GM21529 (cell line): ENCODE measurements at regions not wholly inside any gene's neighbourhood (a gene's known extent, or its start where the extent isn't known, plus 50 kb on each side); places are given as distances from the start of the nearest gene placed in this dataset.

Experiments used
- ATAC-seq: cut with Tn5 transposase; IDR thresholded peaks from one replicate; pipeline ENCODE4 v1.9.1; 2021; ENCODE audit not compliant: unreplicated experiment

- ATAC-seq = no peak
Observed at GRCh38 chr18:78571831-78572347, 407.7 kb upstream of the SALL3 start.

GRCh38 chr18:78573773-78574172 lies 405.8 kb upstream of the SALL3 start:
- ATAC-seq = no peak

- no peak for ATAC-seq
Observed at GRCh38 chr18:78576967-78577366, 402.7 kb upstream of the SALL3 start.

- ATAC-seq = no peak
Observed at GRCh38 chr18:78579449-78579848, 400.2 kb upstream of the SALL3 start.

- ATAC-seq = no peak
Observed at GRCh38 chr18:78579854-78580577, 399.6 kb upstream of the SALL3 start.

GRCh38 chr18:78580835-78581339 lies 398.7 kb upstream of the SALL3 start:
- ATAC-seq = no peak

- no peak for ATAC-seq
Observed at GRCh38 chr18:78582181-78582709, 397.4 kb upstream of the SALL3 start.

GRCh38 chr18:78582898-78583738 lies 396.5 kb upstream of the SALL3 start:
- ATAC-seq = no peak

GRCh38 chr18:78583739-78584458 lies 395.7 kb upstream of the SALL3 start:
- no peak for ATAC-seq

- no peak for ATAC-seq
Observed at GRCh38 chr18:78584459-78585022, 395.1 kb upstream of the SALL3 start.

GRCh38 chr18:78586586-78586985 lies 393.0 kb upstream of the SALL3 start:
- no peak for ATAC-seq

- ATAC-seq = no peak
Observed at GRCh38 chr18:78587096-78587495, 392.5 kb upstream of the SALL3 start.

- no peak for ATAC-seq
Observed at GRCh38 chr18:78587626-78588600, 391.7 kb upstream of the SALL3 start.

GRCh38 chr18:78589916-78590437 lies 389.6 kb upstream of the SALL3 start:
- ATAC-seq = no peak

GRCh38 chr18:78595453-78595852 lies 384.2 kb upstream of the SALL3 start:
- no peak for ATAC-seq

GRCh38 chr18:78595924-78596573 lies 383.6 kb upstream of the SALL3 start:
- ATAC-seq = no peak

GRCh38 chr18:78596794-78597345 lies 382.7 kb upstream of the SALL3 start:
- ATAC-seq = no peak

GRCh38 chr18:78601349-78601748 lies 378.3 kb upstream of the SALL3 start:
- no peak for ATAC-seq
